ENCODE measurements at regions not wholly inside any gene's neighbourhood (a gene's known extent, or its start where the extent isn't known, plus 50 kb on each side); places are given as distances from the start of the nearest gene placed in this dataset.
"Not testable (repeated sequence)": the region's sequence is repeated elsewhere in the genome, so short reads cannot be mapped to it uniquely, and the experiment has no call there.

DNA sequence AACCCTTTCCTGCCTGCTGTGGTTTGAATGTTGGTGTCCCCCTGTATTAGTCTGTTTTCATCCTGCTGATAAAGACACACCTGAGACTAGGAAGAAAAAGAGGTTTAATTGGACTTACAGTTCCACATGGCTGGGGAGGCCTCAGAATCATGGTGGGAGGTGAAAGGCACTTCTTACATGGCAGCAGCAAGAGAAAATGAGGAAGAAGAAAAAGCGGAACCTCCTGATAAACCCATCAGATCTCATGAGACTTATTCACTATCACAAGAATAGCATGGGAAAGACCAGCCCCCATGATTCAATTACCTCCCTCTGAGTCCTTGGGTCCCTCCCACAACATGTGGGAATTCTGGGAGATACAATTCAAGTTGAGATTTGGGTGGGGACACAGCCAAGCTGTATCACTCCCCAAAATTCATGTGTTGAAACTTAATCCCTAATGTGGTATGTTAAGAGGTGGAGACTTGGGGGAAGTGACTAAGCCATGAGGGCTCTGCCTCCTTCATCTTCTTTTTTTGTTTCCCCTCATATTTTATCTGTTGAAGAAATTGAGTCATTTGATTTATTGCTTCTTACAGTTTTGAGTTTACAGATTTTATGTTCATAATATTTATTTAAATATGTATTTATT is 64.9 kb upstream of the SYNCRIP start:
- DNase-seq, result not testable (repeated sequence)

DNA sequence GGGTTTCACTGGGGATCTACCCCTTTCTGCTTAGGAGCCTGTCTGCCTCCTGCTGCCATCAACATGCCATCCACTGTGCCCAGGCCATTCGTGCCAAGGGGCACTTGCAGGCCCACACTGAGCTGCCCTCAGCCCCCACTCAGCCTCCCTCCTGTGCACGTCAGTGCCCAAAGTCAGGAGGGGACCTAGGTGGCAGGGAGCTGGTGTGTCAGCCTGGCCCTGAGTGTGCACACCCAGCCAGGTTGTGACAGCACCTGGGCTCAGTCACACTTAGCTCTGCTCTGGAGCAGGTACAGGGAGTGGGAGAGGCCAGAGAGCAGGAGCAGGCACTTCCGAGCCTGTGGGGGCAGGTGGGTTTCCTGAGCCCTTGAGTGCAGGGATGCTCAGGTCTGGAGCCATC is 63.6 kb upstream of the SYNCRIP start:
- DNase-seq, result no peak

DNA sequence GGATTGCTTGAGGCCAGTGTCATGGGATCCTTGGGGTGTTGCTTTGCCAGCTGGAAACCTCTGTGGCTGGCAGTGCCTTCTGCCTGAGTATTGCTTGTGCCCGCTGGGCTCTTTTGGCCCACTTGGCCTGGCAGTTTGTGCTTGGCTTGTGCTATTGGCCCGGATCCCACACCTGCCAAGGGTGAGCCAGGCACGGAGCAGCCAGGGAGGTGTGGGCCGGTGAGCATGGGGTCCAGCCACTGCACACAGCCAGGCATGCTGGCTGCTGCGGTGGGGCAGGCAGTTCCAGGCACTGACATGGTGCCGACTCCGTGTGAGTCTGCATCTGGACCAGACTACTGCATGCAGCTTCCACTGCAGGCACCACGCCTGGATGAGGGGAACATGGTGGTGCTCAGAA is 62.5 kb upstream of the SYNCRIP start:
- no peak for DNase-seq

GRCh38 chr6:85703406-85703805 is 60.7 kb upstream of the SYNCRIP start:
- DNase-seq, result no peak

All from activated CD4-positive, alpha-beta T cell treated with anti-CD3 and anti-CD28 coated beads for 48 hours (primary cell).